Peyer's patch (tissue), 4 donors: ENCODE measurements at regions not wholly inside any gene's neighbourhood (a gene's known extent, or its start where the extent isn't known, plus 50 kb on each side); places are given as distances from the start of the nearest gene placed in this dataset.

Source experiments
- CTCF ChIP-seq, 6 experiments: fragments of 450-650 bp in 4 of 6; fragments of 200-600 bp in 2 of 6; sonication (generic) in 1 of 6; IDR thresholded peaks; one replicate each; pipeline ENCODE4 v1.5.1; 2017 to 2019; ENCODE audit warnings: antibody characterized with exemption in 6 of 6, mild to moderate bottlenecking in 3 of 6, moderate library complexity in 1 of 6
- POLR2A ChIP-seq, 2 donors: fragments of 450-650 bp; IDR thresholded peaks; one replicate each; pipeline ENCODE4 v1.5.1; 2017; ENCODE audit warnings: antibody characterized with exemption in 2 of 2, mild to moderate bottlenecking in 2 of 2, moderate library complexity in 2 of 2

- TF ChIP-seq POLR2A (IDR thresholded peaks at IDR 0.05): no peak
- TF ChIP-seq CTCF (IDR thresholded peaks at IDR 0.05): no peak
Measured at GRCh38 chr6:71645299-71645698, 241.1 kb upstream of the RIMS1 start.
